ENCODE measurements at regions not wholly inside any gene's neighbourhood (a gene's known extent, or its start where the extent isn't known, plus 50 kb on each side); places are given as distances from the start of the nearest gene placed in this dataset.
A peak's percentile ranks its signal among the peaks of the same experiment; 100 is the strongest.

DNA sequence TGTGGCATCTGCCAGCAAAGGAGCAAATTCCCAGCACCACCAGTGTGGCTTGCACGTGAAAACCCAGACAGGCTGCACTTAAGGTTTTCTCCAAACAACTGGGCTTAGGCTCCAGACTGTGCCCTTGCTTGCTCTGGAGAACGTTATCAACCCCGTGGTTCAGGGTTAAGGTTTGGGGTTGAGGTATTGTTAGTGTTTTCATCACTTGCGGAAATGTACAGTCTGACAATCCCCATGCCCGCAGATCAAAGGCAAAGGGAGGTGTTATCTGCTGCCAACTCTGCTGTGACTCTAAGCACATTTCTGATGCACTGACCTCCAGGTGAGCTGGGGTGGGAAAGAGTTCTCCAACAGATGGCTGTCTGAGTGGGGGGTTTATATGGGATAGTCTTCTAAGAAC, 253.5 kb upstream of the NT5C1B start:
- no peak overlapping the region for H3K4me3 ChIP-seq (replicated peaks; ENCODE audit: low read depth, low read length)
- DNase-seq (ENCODE audit: low read depth): no peak
- TF ChIP-seq, protein P1, sequence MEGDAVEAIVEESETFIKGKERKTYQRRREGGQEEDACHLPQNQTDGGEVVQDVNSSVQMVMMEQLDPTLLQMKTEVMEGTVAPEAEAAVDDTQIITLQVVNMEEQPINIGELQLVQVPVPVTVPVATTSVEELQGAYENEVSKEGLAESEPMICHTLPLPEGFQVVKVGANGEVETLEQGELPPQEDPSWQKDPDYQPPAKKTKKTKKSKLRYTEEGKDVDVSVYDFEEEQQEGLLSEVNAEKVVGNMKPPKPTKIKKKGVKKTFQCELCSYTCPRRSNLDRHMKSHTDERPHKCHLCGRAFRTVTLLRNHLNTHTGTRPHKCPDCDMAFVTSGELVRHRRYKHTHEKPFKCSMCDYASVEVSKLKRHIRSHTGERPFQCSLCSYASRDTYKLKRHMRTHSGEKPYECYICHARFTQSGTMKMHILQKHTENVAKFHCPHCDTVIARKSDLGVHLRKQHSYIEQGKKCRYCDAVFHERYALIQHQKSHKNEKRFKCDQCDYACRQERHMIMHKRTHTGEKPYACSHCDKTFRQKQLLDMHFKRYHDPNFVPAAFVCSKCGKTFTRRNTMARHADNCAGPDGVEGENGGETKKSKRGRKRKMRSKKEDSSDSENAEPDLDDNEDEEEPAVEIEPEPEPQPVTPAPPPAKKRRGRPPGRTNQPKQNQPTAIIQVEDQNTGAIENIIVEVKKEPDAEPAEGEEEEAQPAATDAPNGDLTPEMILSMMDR (IDR thresholded peaks at IDR 0.05; ENCODE audit: low read length, missing control alignments): no peak

DNA sequence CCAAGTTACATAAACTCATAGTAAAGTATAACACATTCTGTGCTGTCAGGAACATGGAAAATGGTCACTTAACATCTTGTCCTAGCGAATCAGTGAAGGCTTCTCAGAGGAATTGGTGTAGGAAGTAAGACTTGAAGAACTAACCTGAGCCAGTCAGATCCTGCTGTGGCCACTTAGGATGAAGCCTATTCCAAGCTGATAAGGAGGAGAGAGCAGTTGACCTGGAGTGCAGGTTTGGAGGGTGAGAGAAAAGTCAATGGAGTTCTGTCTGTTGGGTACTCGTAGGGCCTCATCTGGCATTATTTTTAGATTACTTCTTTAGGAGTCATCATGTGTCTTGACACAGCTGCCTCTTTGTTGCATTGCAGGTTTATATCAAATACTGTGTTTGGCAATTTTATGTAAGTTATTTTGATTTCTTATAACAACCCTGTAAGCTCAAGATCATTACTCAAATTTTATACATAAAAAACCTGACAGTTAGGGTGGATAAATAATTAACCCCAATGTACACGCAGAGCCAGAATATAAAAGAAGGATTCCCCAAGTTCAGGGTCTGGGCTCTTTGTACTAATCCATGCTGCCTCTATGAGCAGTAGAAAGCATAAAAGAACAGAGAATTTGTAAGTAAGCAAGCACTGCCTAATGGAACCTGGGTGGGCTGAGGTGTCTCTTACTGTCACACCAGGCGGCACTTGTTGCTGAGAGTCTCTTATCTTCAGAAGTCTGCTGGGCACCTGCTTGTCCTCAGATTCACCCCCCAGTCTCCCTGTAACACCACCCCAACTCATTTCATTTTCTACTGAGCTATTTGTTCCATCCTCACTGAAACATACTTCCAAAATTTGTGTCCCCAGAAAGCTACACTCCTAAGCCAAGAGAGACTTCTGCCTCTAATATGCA, 252.1 kb upstream of the NT5C1B start:
- H3K4me3 ChIP-seq (replicated peaks; ENCODE audit: low read depth, low read length): no peak overlapping the region
- TF ChIP-seq, protein P1 (IDR thresholded peaks at IDR 0.05; ENCODE audit: low read length, missing control alignments): no peak
- DNase-seq (ENCODE audit: low read depth): no peak

DNA sequence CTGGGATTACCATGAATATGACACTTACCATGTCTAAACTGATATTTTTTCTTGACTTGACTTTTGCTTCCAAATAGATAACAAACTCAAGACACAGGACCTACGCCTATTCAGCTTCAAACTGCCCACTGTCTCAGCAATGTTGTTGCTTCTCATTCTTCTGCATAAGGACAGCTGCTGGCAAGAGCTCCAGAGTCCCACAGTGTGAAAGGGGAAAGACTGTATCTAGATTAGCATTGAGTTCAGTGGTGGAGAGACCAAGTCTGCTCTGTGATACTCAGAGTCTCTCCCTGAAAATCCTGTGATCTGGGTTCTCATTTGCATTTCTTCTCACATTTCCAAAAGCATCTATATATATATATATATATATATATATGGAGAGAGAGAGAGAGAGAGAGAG, 247.9 kb upstream of the NT5C1B start:
- TF ChIP-seq, protein P1 (IDR thresholded peaks at IDR 0.05; ENCODE audit: low read length, missing control alignments): no peak
- H3K4me3 ChIP-seq (replicated peaks; ENCODE audit: low read depth, low read length): no peak overlapping the region
- DNase-seq (ENCODE audit: low read depth): no peak

DNA sequence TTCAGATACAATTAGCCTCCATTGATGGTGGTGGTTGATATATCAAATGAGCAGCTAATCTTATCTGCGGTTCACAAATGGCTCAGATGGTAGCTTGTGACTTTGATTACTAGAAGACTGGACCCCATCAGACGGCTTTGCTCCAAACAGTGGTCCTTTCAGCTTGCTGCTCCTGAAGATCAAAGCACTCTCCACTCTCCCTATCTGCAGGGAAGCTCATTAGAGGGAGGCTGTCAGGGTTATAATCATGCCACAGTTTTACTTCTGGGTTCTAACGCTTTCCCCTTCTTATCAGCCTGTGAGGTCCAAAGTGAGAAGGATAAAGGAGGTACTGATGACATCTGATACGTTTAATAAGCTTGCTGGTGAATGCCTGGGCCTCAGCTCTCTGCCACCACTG, 247.1 kb upstream of the NT5C1B start:
- no peak for DNase-seq (ENCODE audit: low read depth)
- H3K4me3 ChIP-seq (replicated peaks; ENCODE audit: low read depth, low read length): no peak overlapping the region
- TF ChIP-seq, protein P1 (IDR thresholded peaks at IDR 0.05; ENCODE audit: low read length, missing control alignments): no peak

DNA sequence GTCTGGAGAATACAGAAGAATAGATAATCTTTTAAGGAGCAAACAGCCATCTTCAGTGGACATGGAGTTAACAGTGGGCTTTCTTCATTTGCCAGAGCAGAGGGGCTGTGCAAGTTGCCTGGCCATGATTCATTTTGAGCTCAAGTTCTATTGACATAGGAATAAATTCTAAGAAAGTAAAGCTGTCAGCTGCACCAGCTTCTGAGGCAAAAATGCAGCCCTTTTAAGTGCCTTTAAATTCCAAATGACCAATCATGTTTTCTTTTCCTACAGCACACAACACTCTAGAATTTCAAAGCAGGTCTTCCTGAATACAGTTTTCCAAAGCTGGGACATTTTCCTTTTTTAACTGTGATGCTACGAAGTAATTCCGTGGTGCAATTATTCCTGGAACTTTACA, 246.4 kb upstream of the NT5C1B start:
- no peak overlapping the region for H3K4me3 ChIP-seq (replicated peaks; ENCODE audit: low read depth, low read length)
- DNase-seq (ENCODE audit: low read depth): no peak
- TF ChIP-seq, protein P1 (IDR thresholded peaks at IDR 0.05; ENCODE audit: low read length, missing control alignments): no peak

DNA sequence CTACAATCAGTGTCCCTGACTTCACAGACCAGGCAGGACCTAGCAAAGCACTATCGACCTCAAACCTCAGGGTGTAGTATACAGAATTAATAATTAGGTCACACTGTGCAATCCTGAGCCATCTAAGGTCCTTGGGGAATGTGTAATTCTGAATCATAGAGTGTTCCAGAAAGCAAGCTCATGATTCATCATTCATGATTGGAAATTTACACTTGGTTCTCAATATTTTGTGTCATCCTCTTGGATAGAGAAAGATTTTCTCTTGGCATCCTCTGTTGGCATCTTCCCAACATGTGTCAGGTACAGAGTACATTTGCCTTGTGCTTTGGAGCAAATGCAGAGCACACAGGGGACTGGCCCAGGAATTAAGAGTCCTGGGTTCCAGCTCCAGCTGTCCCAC, 245.0 kb upstream of the NT5C1B start:
- H3K4me3 ChIP-seq (replicated peaks; ENCODE audit: low read depth, low read length): no peak overlapping the region
- DNase-seq (ENCODE audit: low read depth): peak; percentile 52
- TF ChIP-seq, protein P1 (IDR thresholded peaks at IDR 0.05; ENCODE audit: low read length, missing control alignments): no peak

DNA sequence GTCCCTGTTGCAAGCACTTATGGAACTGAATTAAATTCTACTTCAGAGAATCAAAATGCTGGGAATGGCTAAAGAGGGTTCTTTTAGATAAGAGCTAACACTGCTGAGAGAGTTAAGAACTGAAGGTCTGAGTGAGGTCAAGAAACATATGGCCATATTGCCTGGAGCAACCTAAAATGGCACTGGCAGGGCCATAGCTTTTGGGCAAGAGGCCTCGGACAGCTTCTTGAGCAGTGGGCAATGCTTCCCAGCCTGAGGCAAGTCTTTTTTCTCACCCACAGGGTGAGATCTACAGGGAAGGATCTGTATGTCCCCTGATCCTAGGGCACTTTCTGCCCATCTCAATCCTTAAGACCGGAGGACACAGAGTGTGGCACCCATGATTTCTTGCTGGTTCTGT, 244.6 kb upstream of the NT5C1B start:
- H3K4me3 ChIP-seq (replicated peaks; ENCODE audit: low read depth, low read length): no peak overlapping the region
- TF ChIP-seq, protein P1 (IDR thresholded peaks at IDR 0.05; ENCODE audit: low read length, missing control alignments): no peak
- DNase-seq (ENCODE audit: low read depth): no peak

Measured in fibroblast of pulmonary artery (primary cell).